MM.1S (cell line): ENCODE measurements at regions not wholly inside any gene's neighbourhood (a gene's known extent, or its start where the extent isn't known, plus 50 kb on each side); places are given as distances from the start of the nearest gene placed in this dataset.

Experiments used
- DNase-seq: peaks from one replicate; pipeline ENCODE4 v3.0.0-alpha.2; 2015
- H2AFZ ChIP-seq: fragments of 300-600 bp; sonication (generic); 2 replicates; pipeline ENCODE4 v1.6.0; 2016; ENCODE audit warnings: antibody characterized with exemption, low read length
- H3F3A ChIP-seq: fragments of 300-600 bp; sonication (generic); 2 replicates; pipeline ENCODE4 v1.6.1; 2016; ENCODE audit warnings: mild to moderate bottlenecking, antibody characterized with exemption, low read length, moderate library complexity, mixed read lengths; ENCODE audit not compliant: insufficient read depth
- H3K27ac ChIP-seq: fragments of 300-600 bp; sonication (generic); 2 replicates; pipeline ENCODE4 v1.5.1; 2016; ENCODE audit warnings: mild to moderate bottlenecking, low read length
- H3K27me3 ChIP-seq: fragments of 300-600 bp; sonication (generic); replicated peaks from 2 replicates; pipeline ENCODE4 v1.6.0; 2016; ENCODE audit warnings: low read length; ENCODE audit not compliant: insufficient read depth
- H3K36me3 ChIP-seq: fragments of 300-600 bp; sonication (generic); replicated peaks from 2 replicates; pipeline ENCODE4 v1.6.1; 2016; ENCODE audit warnings: mild to moderate bottlenecking, low read length, mixed read lengths; ENCODE audit not compliant: insufficient read depth
- H3K4me1 ChIP-seq: fragments of 300-600 bp; sonication (generic); 2 replicates; pipeline ENCODE4 v1.6.1; 2016; ENCODE audit warnings: low read length, mixed read lengths
- H3K4me2 ChIP-seq: fragments of 300-600 bp; sonication (generic); 2 replicates; pipeline ENCODE4 v1.6.0; 2016; ENCODE audit warnings: low read depth, low read length
- H3K4me3 ChIP-seq: fragments of 300-600 bp; sonication (generic); 2 replicates; pipeline ENCODE4 v1.5.1; 2016; ENCODE audit warnings: low read length, mixed read lengths
- H3K79me2 ChIP-seq: fragments of 300-600 bp; sonication (generic); 2 replicates; pipeline ENCODE4 v1.6.1; 2016; ENCODE audit warnings: mixed run types, low read length, mixed read lengths
- H3K9ac ChIP-seq: fragments of 300-600 bp; sonication (generic); 2 replicates; pipeline ENCODE4 v1.6.1; 2016; ENCODE audit warnings: low read length, mixed read lengths
- H3K9me2 ChIP-seq: fragments of 300-600 bp; sonication (generic); replicated peaks from 2 replicates; pipeline ENCODE4 v1.6.1; 2016; ENCODE audit warnings: mild to moderate bottlenecking, low read length, mixed read lengths; ENCODE audit not compliant: insufficient read depth
- H3K9me3 ChIP-seq: fragments of 300-600 bp; sonication (generic); replicated peaks from 2 replicates; pipeline ENCODE4 v1.6.1; 2016; ENCODE audit warnings: mild to moderate bottlenecking, low read length, mixed read lengths; ENCODE audit not compliant: insufficient read depth
- H4K20me1 ChIP-seq: fragments of 300-600 bp; sonication (generic); 2 replicates; pipeline ENCODE4 v1.6.1; 2016; ENCODE audit warnings: mild to moderate bottlenecking, low read length, moderate library complexity, mixed read lengths; ENCODE audit not compliant: insufficient read depth
- CTCF ChIP-seq: fragments of 300-600 bp; sonication (generic); IDR thresholded peaks from 2 replicates; pipeline ENCODE4 v1.5.1; 2016; ENCODE audit warnings: antibody characterized with exemption, low read length, mixed read lengths
- EZH2 ChIP-seq: fragments of 300-600 bp; sonication (generic); optimal IDR thresholded peaks from 2 replicates; pipeline ENCODE3; 2017; ENCODE audit warnings: low read depth, mild to moderate bottlenecking, antibody characterized with exemption, low read length, mixed read lengths
- EZH2phosphoT487 ChIP-seq: fragments of 300-600 bp; sonication (generic); IDR thresholded peaks from 2 replicates; pipeline ENCODE4 v1.6.1; 2018; ENCODE audit warnings: antibody characterized with exemption, low read length

- H2AFZ ChIP-seq: no peak overlapping the region
- H3K27me3 ChIP-seq: no peaks in the 10 kb centered on the region
- H3K9me3 ChIP-seq: no peaks in the 10 kb centered on the region
- H3K79me2 ChIP-seq: no peaks in the 10 kb centered on the region
- TF ChIP-seq EZH2phosphoT487 (no peak), EZH2 (no peak), CTCF (no peak)
- no peaks in the 10 kb centered on the region for H3K36me3 ChIP-seq
- H3K4me2 ChIP-seq: no peak overlapping the region
- H3K27ac ChIP-seq: no peak overlapping the region
- no peaks in the 10 kb centered on the region for H3K9me2 ChIP-seq
- H3K4me3 ChIP-seq: no peak overlapping the region
- no peaks in the 10 kb centered on the region for H3F3A ChIP-seq
- no peaks in the 10 kb centered on the region for H4K20me1 ChIP-seq
- DNase-seq: no peak
- no peaks in the 10 kb centered on the region for H3K4me1 ChIP-seq
- no peak overlapping the region for H3K9ac ChIP-seq
Measured at GRCh38 chr2:236499691-236500578, 69.7 kb upstream of the ACKR3 start.

GRCh38 chr2:236501026-236501425 lies 68.6 kb upstream of the ACKR3 start:
- no peak for DNase-seq
- no peak overlapping the region for H2AFZ ChIP-seq
- no peaks in the 10 kb centered on the region for H3K9me2 ChIP-seq
- no peaks in the 10 kb centered on the region for H4K20me1 ChIP-seq
- no peak for TF ChIP-seq EZH2
- TF ChIP-seq CTCF: no peak
- no peak for TF ChIP-seq EZH2phosphoT487
- no peaks in the 10 kb centered on the region for H3K27me3 ChIP-seq
- no peak overlapping the region for H3K9ac ChIP-seq
- no peaks in the 10 kb centered on the region for H3F3A ChIP-seq
- no peaks in the 10 kb centered on the region for H3K79me2 ChIP-seq
- H3K4me3 ChIP-seq: no peak overlapping the region
- H3K9me3 ChIP-seq: no peaks in the 10 kb centered on the region
- no peak overlapping the region for H3K4me2 ChIP-seq
- no peak overlapping the region for H3K27ac ChIP-seq
- no peaks in the 10 kb centered on the region for H3K4me1 ChIP-seq
- H3K36me3 ChIP-seq: no peaks in the 10 kb centered on the region

- Histone ChIP-seq H3K36me3 (no peaks in the 10 kb centered on the region), H3K9me3 (no peaks in the 10 kb centered on the region), H3K9me2 (no peaks in the 10 kb centered on the region)
Measured at GRCh38 chr2:236501531-236501930, 68.1 kb upstream of the ACKR3 start.

More at GRCh38 chr2:236501531-236501930, 68.1 kb upstream of the ACKR3 start:
- no peak overlapping the region for H2AFZ ChIP-seq
- no peak overlapping the region for H3K4me3 ChIP-seq
- H4K20me1 ChIP-seq: no peaks in the 10 kb centered on the region
- H3K27ac ChIP-seq: no peak overlapping the region
- no peaks in the 10 kb centered on the region for H3K27me3 ChIP-seq
- DNase-seq: no peak
- no peak overlapping the region for H3K9ac ChIP-seq
- no peaks in the 10 kb centered on the region for H3F3A ChIP-seq
- H3K79me2 ChIP-seq: no peaks in the 10 kb centered on the region
- H3K4me1 ChIP-seq: no peaks in the 10 kb centered on the region
- no peak for TF ChIP-seq EZH2
- no peak for TF ChIP-seq EZH2phosphoT487
- TF ChIP-seq CTCF: no peak
- H3K4me2 ChIP-seq: no peak overlapping the region
